Psoas muscle (tissue), 7 donors: ENCODE measurements at regions not wholly inside any gene's neighbourhood (a gene's known extent, or its start where the extent isn't known, plus 50 kb on each side); places are given as distances from the start of the nearest gene placed in this dataset.

ENCODE experiments used
- ATAC-seq, 4 donors: fragments of 200-7000 bp; cut with Tn5 transposase; one replicate each; pipeline ENCODE4 v1.9.1; 2020; ENCODE audit warnings: moderate library complexity in 3 of 4, mild to moderate bottlenecking in 2 of 4
- DNase-seq, 2 donors: peaks; one replicate each; pipeline ENCODE4 v3.0.0-alpha.2; 2020
- H3K27ac ChIP-seq: fragments of 200-600 bp; one replicate; pipeline ENCODE4 v1.8.0; 2022
- H3K27me3 ChIP-seq, 3 donors: fragments of 200-600 bp in 1 of 3; one replicate each; pipeline versions ENCODE4 v1.6.1 to v1.8.0; 2013 to 2022; ENCODE audit warnings: low read length in 2 of 3, mild to moderate bottlenecking in 2 of 3, moderate library complexity in 1 of 3; ENCODE audit not compliant: insufficient read depth in 3 of 3
- H3K36me3 ChIP-seq, 2 donors: fragments of 200-600 bp in 1 of 2; one replicate each; pipeline versions ENCODE4 v1.6.1 to v1.8.0; 2013 to 2022; ENCODE audit warnings: low read depth in 1 of 2, mild to moderate bottlenecking in 1 of 2, moderate library complexity in 1 of 2; ENCODE audit not compliant: insufficient read depth in 1 of 2
- H3K4me1 ChIP-seq: fragments of 200-600 bp; one replicate; pipeline ENCODE4 v1.8.0; 2022
- H3K4me3 ChIP-seq: fragments of 200-600 bp; one replicate; pipeline ENCODE4 v1.8.0; 2022; ENCODE audit warnings: mild to moderate bottlenecking
- H3K9me3 ChIP-seq: fragments of 200-600 bp; one replicate; pipeline ENCODE4 v1.8.0; 2022
- CTCF ChIP-seq: fragments of 200-600 bp; IDR thresholded peaks from one replicate; pipeline ENCODE4 v1.8.0; 2022; ENCODE audit warnings: antibody characterized with exemption
- WGBS, 3 donors: extraction: QIAGEN DNeasy Blood & Tissue Kit; methylation state at CpG; one replicate each; pipeline versions ENCODE4 v1.1.6 to v1.1.7; 2013; 5-methylcytosine and 5-hydroxymethylcytosine counted together
- intact Hi-C, 2 donors: fragments of 100-400 bp; cut with DNase I; formaldehyde crosslinking; loops; one replicate each; pipeline versions ENCODE4 v1.11.0 to v1.14.2; 2022
- donor health status: healthy with polysubstance abuse.
- donor health status: DM: no; HTN: no; CAD: no; lungs with moderate emphysema.
- donor health status: Bipolar disorder and iron deficiency.
- donor health status: healthy.
- donor health status: DM: yes; HTN: yes; CAD: no.
- donor health status: DM: no; HTN: no; CAD: no.
- donor health status: DM: yes; HTN: yes; CAD: no.

GRCh38 chr12:24012528-24012927 is 63.1 kb upstream of the SOX5 start:
- DNase-seq (no peak), ATAC-seq (no peak)
- H3K9me3 ChIP-seq: no peaks in the 10 kb centered on the region
- H3K27me3 ChIP-seq: no peaks in the 10 kb centered on the region
- no peaks in the 10 kb centered on the region for H3K4me1 ChIP-seq
- H3K36me3 ChIP-seq: no peaks in the 10 kb centered on the region
- intact Hi-C loops: no loop called here
- TF ChIP-seq CTCF: no peak
- no peak overlapping the region for H3K27ac ChIP-seq
- WGBS, 3 donors: 94 to 100% (median 96%) methylated on average over 1 of the region's 1 CpG
- H3K4me3 ChIP-seq: no peak overlapping the region

GRCh38 chr12:24011927-24012507 is 62.5 kb upstream of the SOX5 start:
- intact Hi-C loops: no loop called here
- Histone ChIP-seq H3K27ac (no peak overlapping the region), H3K9me3 (no peaks in the 10 kb centered on the region), H3K4me1 (no peaks in the 10 kb centered on the region), H3K36me3 (no peaks in the 10 kb centered on the region), H3K27me3 (no peaks in the 10 kb centered on the region), H3K4me3 (no peak overlapping the region)
- WGBS, 3 donors: 85 to 91% (median 86%) methylated on average over 3 of the region's 3 CpGs
- no peak for ATAC-seq
- DNase-seq: no peak
- TF ChIP-seq CTCF: no peak

GRCh38 chr12:24008166-24008565 is 58.7 kb upstream of the SOX5 start:
- Histone ChIP-seq H3K4me3 (no peak overlapping the region), H3K36me3 (no peaks in the 10 kb centered on the region), H3K9me3 (no peaks in the 10 kb centered on the region), H3K27me3 (no peaks in the 10 kb centered on the region), H3K27ac (no peak overlapping the region), H3K4me1 (no peaks in the 10 kb centered on the region)
- intact Hi-C loops: no loop called here
- 82 to 92% (median 89%) methylated on average over 2 of the region's 2 CpGs for WGBS, 3 donors
- TF ChIP-seq CTCF: no peak
- DNase-seq: no peak
- ATAC-seq: no peak
